B cell (primary cell): ENCODE measurements at regions not wholly inside any gene's neighbourhood (a gene's known extent, or its start where the extent isn't known, plus 50 kb on each side); places are given as distances from the start of the nearest gene placed in this dataset.

Experiments used
- EZH2 ChIP-seq: IDR thresholded peaks from 2 replicates; pipeline ENCODE4 v1.6.1; 2012; ENCODE audit warnings: borderline replicate concordance, low read depth, mild to moderate bottlenecking, moderate library complexity, low read length; ENCODE audit not compliant: insufficient read depth, poor library complexity, severe bottlenecking
- TF ChIP-seq, protein P1 (sequence below): fragments of 200-600 bp; IDR thresholded peaks from one replicate; pipeline ENCODE4 v1.8.0; 2022; ENCODE audit warnings: antibody characterized with exemption, mild to moderate bottlenecking

DNA sequence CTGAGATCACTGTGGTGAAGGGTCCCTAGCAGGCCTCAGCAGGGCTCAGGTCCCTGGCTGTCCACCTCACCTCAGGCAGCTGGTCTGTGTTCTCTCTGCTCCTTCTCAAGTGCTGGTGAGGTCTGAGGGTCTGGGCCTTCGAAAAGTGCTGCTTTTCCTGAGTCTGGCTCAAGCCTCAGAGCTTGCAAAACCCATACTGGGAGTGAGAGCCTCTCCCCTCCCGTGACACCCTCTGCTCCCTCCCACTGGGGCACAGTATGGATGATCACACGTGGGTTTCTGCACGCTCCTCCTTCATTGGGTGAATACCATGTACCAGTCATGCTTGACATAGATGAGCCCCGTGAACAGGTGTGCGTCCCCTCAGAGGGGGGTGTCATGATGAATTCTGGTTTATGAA is 73.3 kb upstream of the WASF3 start:
- TF ChIP-seq, protein P1, sequence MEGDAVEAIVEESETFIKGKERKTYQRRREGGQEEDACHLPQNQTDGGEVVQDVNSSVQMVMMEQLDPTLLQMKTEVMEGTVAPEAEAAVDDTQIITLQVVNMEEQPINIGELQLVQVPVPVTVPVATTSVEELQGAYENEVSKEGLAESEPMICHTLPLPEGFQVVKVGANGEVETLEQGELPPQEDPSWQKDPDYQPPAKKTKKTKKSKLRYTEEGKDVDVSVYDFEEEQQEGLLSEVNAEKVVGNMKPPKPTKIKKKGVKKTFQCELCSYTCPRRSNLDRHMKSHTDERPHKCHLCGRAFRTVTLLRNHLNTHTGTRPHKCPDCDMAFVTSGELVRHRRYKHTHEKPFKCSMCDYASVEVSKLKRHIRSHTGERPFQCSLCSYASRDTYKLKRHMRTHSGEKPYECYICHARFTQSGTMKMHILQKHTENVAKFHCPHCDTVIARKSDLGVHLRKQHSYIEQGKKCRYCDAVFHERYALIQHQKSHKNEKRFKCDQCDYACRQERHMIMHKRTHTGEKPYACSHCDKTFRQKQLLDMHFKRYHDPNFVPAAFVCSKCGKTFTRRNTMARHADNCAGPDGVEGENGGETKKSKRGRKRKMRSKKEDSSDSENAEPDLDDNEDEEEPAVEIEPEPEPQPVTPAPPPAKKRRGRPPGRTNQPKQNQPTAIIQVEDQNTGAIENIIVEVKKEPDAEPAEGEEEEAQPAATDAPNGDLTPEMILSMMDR: no peak
- no peak for TF ChIP-seq EZH2
